GM21786 (cell line): ENCODE measurements at regions not wholly inside any gene's neighbourhood (a gene's known extent, or its start where the extent isn't known, plus 50 kb on each side); places are given as distances from the start of the nearest gene placed in this dataset.
"Not testable (repeated sequence)": the region's sequence is repeated elsewhere in the genome, so short reads cannot be mapped to it uniquely, and the experiment has no call there.

Source experiments
- ATAC-seq: cut with Tn5 transposase; IDR thresholded peaks from one replicate; pipeline ENCODE4 v1.9.1; 2021; ENCODE audit not compliant: unreplicated experiment

GRCh38 chr2:42979416-42979869 is 187.1 kb upstream of the HAAO start:
- no peak for ATAC-seq

GRCh38 chr2:42978887-42979415 is 186.6 kb upstream of the HAAO start:
- no peak for ATAC-seq

DNA sequence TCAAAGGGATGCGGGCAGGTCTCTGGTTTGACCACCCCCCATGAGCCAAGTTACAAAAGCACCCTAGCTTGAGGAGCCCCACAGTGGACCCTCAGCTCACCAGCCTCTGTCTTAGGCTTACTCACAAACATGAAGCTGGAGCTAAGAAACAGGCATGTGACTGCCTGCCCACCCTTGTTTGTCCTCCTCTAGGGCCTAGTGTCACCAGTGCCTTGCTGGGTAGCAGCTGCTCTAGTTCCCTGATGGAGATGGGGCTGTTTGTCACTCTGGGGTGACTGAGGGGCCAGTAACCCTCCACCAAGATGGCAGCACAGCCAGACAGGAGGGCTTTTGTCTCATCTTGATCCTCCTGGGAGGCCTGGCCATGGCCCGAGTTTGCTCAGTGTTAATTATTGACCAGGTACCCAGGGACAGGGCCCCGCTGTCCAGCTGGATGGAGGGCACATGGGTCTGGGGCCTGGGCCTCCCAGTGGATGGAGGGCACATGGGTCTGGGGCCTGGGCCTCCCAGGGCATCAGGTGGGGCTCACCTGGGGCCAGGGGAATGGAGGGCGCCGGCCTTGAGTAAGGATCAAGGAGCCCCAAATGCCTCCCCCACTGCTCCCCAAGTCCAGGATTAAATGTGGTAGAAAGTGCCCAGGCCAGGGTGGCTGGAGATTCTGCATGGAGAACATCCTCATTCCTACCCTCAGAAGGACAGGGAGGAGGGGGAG is 185.9 kb upstream of the HAAO start:
- no peak for ATAC-seq

- no peak for ATAC-seq
Observed at GRCh38 chr2:42977270-42978174, 185.1 kb upstream of the HAAO start.

DNA sequence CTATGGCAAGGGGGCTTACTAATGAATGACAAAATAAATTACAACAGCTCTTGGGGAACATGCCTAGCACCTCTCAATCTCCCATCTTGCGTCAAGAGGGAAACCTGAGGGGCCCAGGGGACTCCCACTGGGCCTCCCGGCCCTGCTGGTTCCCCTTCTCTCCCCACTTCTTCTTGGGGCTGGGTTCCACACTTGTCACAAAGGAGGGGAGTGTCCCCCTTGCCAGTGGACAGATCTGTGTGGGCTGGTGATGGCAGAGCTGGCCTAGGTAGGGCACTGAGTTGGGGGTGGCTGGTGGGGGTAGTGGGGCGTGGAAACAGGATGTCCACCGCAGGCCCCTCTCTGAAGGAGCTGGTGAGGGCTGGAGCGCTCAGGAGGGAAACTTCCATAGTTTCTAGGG is 184.0 kb upstream of the HAAO start:
- ATAC-seq = no peak

- no peak for ATAC-seq
Observed at GRCh38 chr2:42974721-42975717, 182.6 kb upstream of the HAAO start.

GRCh38 chr2:42974169-42974720 is 181.9 kb upstream of the HAAO start:
- no peak for ATAC-seq

DNA sequence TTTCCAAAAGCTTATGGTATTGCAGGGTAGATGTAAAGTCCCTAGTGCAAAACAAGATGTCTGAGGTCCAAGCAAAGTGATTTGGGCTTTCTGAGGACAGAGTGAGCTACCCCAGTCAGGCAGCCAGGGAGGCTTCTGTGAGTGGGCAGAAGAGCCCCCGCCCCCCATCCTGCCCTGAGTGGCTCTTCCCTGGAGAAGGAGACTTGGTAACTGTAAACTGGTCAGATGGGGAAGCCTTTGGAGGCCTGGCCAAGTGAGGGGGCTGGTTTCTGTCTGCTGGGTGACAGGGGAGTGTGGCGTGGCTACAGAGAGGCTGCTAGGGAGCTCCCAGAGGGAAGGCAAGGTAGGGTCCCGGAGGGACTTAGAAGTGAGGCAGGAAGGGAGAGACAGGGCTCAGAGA is 181.3 kb upstream of the HAAO start:
- ATAC-seq = no peak

DNA sequence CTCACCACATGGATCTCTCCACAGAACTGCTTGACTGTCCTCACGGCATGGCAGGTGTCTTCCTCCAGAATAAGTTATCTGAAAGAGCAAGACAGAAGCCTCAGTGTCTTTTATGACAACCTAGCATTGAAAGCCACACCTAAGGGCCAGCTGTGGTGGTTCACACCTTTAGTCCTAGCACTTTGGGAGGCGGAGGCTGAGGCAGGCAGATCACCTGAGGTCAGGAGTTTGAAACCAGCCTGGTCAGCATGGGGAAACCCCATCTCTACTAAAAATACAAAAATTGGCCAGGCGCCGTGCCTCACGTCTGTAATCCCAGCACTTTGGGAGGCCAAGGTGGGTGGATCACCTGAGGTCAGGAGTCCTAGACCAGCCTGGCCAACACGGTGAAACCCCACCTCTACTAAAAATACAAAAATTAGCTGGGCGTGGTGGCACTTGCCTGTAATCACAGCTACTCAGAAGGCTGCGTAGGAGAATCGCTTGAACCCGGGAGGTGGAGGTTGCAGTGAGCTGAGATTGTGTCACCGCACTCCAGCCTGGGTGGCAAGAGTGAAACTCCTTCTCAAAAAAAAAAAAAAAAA is 180.6 kb upstream of the HAAO start:
- ATAC-seq = not testable (repeated sequence)

DNA sequence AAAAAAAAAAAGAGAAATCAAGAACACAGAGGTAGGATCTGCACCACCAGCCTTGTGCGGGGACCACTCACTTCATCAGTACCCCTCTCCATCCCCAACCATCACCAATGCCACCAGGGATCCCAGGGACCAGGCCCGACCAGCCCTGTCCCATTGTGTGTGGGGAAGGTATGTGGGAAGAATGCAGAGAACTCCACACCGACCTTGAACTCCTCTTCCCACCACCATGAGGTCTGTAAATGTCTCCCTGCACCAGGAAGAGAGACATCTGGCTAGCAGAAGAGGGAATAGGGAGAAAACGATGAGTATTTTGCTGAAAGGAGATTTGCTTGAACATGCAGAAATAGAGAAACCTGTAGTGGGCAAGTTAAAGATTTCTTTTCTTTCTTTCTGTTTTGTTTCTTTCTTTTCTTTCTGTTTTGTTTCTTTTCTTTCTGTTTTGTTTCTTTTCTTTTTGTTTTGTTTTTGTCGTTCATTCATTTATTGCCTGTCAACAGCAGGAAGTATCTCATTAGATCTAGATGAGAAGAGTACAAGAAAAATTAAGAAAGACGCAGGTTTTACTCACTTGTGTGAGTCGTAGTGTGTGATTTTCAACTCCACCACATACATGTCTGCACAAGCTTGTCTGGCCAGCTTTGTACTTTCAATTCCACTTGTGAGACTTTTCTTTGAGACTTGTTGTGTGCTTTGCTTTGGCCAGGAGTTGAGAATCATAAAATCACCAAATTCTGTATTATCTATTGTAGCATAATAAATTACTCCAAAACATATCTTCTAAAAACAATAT is 179.8 kb upstream of the HAAO start:
- no peak for ATAC-seq

DNA sequence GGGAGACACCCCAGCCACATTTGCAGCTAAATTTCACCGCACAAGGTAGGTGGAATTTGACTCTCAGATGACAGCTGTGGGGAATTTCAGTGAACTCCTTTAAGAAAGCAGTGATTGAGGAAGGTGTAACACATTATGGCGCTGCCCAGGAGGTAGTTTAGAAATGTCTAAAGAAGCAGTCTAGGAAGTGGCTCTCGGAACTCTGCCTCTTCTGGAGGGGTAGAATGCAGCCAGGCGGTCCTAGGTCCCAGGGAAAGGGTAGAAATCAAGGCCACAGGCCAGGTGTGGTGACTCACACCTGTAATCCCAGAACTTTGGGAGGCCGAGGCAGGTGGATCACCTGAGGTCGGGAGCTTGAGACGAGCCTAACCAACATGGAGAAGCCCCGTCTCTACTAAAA is 179.0 kb upstream of the HAAO start:
- ATAC-seq = no peak

DNA sequence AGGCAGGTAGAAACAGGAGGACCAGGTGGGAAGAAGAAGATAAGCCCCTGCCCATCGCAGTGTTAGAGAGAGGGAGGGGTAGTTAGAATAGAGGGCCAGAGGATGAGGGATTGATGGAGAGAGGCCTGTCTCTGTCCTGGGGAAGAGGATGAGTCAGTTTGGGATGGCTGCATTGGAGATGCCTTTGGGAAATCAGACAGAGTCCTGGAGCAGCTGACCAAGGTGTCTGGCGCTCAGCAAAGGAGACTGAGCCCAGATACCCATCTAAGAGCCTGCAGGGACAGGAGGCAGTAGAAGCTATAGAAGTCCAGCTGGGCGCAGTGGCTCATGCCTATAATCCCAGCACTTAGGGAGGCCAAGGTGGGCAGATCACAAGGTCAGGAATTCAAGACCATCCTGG is 177.8 kb upstream of the HAAO start:
- ATAC-seq = no peak

DNA sequence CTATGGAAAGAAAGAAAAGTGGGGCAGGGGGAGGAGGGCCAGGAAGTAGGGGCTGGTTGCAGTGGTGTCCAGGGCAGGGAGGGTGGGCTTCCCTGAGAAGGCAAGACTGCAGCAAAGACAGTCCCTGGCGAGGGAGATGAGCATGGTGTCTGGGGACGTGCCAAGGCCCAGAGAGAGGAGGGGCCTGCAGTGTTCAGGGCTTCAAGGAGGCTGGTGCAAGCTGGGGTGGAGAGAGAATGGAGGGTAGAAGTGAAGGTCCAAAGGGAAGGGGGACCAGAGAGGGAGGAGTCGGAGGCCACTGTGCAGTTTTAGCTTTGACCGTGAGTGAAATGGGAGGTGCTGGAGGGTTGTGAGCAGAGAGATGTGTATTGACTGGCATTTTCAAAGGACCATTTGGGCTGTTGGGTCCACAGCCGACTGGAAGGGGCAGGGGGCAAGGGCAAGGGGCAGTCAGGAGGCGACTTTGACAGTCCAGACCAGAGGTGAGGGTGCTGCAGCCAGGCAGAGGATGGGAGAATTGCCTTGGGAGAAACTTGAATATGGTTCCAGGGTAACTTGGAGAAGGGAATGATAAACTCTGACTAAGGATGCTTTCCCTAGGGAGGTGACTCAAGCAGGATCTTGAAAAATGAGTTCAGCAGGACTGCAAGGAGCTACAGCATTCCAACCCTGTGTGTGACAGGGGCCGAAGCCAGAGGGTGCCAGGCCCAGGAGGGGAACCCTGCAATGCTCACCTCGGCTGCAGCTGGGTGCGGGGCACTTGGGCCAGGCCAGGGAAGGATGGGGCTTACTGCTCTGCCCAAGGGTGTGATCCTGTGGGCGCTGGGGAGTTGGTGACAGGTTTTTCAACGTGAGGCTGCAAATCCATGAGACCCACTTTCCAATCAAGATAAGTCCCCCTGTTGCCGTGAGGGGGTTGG is 177.1 kb upstream of the HAAO start:
- ATAC-seq = no peak

DNA sequence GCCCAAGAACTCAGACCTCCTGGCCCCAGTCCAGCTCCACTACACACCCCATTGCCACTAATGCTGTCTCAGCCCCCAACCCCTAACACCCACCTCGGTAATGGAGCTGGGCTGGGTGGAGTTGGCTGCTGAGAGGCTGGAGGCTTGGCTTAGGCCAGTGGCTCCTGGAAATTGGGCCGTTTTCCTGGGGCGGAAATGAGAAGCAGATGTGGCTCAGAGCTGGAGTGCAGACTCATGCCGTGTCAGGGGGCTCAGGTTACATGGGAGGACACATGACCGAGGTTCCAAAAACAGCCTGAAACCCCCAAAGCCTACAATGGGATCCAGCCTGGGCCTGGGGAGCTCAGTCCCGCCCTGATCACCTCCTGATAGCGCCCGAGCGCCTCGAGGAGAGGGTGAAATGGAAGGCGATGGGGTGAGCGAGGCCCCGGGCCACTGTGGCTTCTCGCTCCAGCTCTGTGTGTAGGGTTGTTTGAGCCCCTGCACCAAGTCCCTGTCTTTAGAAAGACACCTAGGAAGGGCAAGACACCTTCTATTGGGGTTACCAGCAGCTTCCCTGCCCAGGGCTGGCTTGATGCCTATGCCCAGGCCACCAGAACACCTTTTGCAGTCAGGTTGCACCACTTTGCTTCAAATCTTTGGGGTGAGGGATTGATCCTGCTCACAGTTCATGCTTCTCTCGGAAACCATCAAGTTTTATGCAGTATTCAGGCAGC is 175.7 kb upstream of the HAAO start:
- no peak for ATAC-seq

- ATAC-seq = no peak
Observed at GRCh38 chr2:42965910-42966309, 173.5 kb upstream of the HAAO start.

- no peak for ATAC-seq
Observed at GRCh38 chr2:42965196-42965595, 172.8 kb upstream of the HAAO start.

GRCh38 chr2:42964439-42965083 is 172.2 kb upstream of the HAAO start:
- no peak for ATAC-seq
